ENCODE measurements at regions not wholly inside any gene's neighbourhood (a gene's known extent, or its start where the extent isn't known, plus 50 kb on each side); places are given as distances from the start of the nearest gene placed in this dataset.

DNA sequence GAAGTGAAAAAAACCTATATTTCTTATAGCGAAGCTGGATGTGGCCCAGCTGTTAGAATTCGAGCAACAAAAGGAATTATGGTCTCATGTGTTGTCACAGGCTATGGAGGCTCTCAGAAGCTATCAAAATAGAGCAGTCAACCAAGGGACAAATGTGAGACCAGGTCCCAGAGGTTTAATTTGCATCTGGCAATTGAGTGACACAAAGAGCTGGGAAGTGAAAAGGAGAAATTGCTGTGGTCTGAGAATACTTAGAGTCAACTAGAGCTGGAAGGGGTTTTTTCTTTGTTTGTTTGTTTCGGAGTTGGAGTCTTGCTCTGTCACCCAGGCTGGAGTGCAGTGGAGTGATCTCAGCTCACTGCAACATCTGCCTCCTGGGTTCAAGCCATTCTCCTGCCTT is 61.3 kb upstream of the SMAD3 start:
- no peak for DNase-seq (ENCODE audit: low read depth)

GRCh38 chr15:67005294-67005996 is 60.0 kb upstream of the SMAD3 start:
- DNase-seq (ENCODE audit: low read depth), result no peak

GRCh38 chr15:67006083-67007065 is 59.0 kb upstream of the SMAD3 start:
- no peak for DNase-seq (ENCODE audit: low read depth)

DNA sequence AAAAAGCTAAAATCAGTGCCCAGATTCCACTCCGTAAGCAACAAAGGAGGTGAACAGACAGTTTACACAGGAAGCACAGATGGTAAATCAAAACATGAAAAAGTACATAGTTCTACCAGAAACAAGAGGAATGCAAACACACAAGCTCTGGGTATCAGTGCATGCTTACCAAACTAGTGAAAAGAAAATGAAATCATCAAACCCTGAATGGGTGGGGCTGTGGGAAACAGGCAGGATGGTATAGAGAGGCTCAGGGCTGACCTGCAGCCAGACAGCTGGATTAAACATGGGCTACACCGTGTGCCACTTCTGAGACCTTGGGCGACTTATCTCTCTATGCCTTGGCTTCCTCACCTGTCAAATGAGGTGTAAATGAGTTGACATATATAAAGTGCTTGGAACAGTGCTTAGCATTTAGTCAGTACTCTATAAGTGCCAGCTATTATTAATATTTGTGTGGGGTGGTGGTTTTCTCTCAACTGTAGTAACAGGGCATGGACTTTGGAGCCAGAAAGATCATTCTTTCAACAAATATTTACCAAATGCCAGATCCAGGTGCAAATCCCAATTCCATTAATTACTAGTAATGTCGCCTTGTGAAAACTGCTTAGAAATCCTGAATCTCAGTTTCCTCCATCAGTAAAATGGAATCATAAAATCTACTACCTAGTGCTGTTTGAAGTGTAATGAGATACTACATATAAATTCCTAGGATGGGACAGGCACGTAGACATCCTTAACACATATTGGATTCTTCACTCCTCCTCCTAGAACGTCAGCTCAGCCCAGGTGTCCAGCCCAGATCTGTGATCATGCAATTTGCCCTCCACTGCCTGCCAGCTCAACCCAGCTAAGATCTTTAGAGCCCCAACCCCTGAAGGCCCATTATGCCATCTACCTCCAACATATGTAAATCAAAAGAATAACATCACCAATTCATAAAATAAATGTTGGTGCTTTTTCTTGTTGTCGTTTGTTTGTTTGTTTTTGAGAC is 55.5 kb upstream of the SMAD3 start:
- no peak for DNase-seq (ENCODE audit: low read depth)

- DNase-seq (ENCODE audit: low read depth), result no peak
Observed at GRCh38 chr15:67010898-67011616, 54.3 kb upstream of the SMAD3 start.

DNA sequence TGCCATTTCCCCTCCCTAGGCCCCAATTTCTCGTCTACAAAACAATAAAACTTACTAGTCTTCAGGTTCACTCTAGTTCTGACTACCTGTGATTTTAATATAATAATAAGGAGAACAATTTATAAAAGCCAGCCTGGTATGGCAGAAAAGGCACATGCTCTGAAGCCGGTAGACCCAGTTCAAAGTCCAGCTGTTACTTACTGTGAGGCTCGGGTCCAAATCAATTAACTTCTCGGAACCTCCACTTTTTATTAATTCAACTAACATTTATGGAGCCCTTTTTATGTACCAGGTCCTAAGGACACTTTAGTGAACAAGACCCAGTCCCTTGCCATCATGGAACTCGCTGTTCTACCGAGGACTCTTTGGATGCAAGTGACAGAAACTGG is 53.8 kb upstream of the SMAD3 start:
- DNase-seq (ENCODE audit: low read depth), result no peak

DNA sequence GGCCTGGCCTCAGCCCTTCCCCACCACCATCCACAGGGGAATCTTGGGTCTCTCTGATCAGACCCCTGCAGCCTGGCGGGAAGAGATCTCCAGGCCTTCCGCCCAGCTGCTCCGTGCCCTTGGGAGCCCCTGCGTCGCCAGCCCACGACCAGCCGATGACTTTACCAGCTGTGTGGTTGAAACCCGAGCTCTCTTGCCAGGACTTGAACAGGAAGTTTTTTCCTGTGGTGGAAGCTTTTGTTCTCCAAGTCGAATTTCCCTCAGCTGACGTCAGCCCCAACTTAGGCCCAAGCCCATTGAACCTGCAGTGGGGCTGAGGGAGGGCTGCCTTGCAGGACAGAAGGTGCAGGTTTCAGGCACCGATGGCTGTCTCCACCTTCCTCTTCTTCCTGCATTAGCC is 51.7 kb upstream of the SMAD3 start:
- DNase-seq (ENCODE audit: low read depth), result no peak
